NCI-H524 treated with DMSO at 0.1 percent for 48 hours (cell line): ENCODE measurements at regions not wholly inside any gene's neighbourhood (a gene's known extent, or its start where the extent isn't known, plus 50 kb on each side); places are given as distances from the start of the nearest gene placed in this dataset.
"Not testable (repeated sequence)": the region's sequence is repeated elsewhere in the genome, so short reads cannot be mapped to it uniquely, and the experiment has no call there.

Source experiments
- DNase-seq: peaks from one replicate; lab custom pipeline; 2025; lab: John Stamatoyannopoulos, UW

- DNase-seq: no peak
Observed at GRCh38 chr20:4344670-4345069, 95.6 kb upstream of the ADRA1D start.

- DNase-seq: no peak
Observed at GRCh38 chr20:4342609-4343008, 93.5 kb upstream of the ADRA1D start.

GRCh38 chr20:4341804-4342485 lies 92.9 kb upstream of the ADRA1D start:
- no peak for DNase-seq

DNA sequence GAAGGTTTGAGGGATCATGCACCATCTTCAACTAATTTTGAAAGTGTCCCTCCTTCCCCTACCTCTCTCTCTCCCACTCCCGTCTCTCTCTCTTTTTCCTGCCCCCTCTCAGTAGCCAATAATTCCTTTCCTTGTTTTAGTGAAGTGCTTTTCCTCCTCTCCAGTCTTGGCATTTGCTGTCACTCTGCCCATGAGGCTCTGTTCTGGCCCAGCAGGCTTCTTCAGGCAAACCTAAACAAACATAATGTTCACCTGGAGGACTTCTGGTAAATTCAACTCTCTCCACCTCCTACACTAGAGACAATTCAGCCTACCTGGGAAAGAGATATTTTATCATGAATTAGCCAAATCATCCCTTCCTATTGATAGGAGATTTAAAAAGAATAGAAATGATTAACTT lies 86.6 kb upstream of the ADRA1D start:
- DNase-seq: no peak

GRCh38 chr20:4332121-4332860 lies 83.2 kb upstream of the ADRA1D start:
- DNase-seq: peak; percentile 15

DNA sequence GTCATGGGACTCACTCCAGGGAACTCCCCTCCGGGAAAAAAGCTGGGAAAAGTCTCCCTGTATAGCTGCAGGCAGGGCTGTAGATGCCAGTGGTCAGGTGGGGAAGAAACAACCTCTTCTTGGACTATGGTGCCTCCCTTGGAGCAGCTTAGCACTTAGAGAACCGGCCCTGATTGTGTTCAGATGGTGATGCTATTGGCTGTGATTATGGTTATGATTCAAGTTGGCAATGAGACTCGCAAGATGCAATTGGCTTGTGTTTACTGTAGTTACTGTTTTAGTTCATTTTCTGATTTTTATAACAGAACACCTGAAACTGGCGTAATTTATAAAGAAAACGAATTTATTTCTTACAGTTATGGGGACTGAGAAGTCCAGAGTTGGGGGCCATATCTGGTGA lies 80.9 kb upstream of the ADRA1D start:
- DNase-seq: no peak

- DNase-seq: no peak
Observed at GRCh38 chr20:4329232-4329631, 80.1 kb upstream of the ADRA1D start.

DNA sequence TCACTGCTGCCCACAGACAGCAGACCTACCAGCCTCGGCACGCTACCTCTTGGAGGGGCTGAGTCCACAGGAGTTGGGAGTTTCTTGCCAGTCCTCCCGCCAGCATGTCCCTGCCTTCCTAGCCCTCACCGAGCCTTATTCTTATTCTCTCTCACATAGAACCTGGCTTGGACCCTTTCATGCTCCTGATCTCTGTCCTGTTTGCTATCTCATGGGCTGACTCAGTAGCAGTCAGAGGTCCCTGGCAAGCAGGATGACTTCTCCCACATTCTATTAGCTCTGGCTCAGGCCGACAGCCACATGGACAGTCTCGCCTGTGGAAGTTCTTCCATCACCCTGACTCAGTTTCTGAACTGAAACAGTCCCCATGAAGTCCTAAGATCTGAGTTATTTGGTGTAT lies 79.5 kb upstream of the ADRA1D start:
- no peak for DNase-seq

DNA sequence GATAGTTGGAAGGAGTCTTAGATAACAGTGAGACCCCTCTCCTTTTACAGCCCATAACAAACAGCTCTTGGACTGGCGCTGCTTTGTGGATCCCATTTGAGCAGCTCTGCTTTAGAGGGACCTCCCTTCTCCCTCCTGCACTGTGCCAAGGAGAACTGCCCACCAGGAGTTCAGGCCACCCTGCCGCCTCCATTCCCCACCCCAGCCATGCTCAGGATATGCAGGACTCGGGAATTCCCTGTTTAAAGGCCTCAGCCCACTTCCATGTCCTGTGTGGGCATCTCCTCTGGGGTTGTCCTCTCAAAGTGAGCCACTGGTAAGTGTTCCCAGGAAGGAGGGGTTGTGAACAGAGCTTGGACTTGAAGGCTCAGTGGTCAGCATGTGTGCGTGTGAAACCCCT lies 78.9 kb upstream of the ADRA1D start:
- no peak for DNase-seq

DNA sequence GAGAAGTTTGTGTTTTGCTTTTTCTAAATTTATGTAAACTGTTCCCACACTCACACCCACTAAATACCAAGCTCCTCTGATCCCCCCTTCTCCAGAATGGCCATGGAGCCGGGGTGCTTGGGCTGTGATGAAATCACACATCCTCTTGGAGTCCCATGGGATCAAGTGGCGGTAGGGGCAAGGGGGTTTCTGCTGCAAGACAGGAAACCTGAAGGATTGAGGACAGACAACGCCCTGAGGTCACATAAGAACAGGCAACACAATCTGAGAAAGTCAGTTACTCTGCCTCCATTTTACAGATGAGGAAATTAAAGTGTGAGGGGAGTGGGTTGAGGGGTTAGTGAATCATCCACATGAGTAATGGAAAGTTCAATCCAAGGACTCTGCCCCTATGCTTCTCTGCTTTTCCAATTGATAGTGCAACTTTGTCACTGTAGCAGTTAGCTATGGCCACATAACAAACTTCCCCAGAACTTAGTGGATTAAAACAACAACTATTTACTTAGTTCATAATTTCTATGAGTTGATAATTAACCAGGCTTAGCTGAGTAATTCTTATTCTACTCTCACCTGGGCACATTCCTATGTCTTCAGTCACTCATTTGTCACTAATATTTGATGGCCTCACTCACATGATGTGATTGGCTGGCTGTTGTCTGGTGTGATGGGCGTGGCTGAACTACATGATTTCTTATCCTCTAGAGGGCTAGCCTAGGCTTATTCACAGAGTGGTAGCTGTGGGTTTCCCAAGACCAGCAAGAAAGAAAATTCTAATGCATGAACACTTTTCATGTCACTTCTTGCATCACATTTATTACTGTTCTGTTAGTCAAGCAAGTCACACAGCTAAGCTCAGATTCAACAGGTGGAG lies 77.3 kb upstream of the ADRA1D start:
- no peak for DNase-seq

DNA sequence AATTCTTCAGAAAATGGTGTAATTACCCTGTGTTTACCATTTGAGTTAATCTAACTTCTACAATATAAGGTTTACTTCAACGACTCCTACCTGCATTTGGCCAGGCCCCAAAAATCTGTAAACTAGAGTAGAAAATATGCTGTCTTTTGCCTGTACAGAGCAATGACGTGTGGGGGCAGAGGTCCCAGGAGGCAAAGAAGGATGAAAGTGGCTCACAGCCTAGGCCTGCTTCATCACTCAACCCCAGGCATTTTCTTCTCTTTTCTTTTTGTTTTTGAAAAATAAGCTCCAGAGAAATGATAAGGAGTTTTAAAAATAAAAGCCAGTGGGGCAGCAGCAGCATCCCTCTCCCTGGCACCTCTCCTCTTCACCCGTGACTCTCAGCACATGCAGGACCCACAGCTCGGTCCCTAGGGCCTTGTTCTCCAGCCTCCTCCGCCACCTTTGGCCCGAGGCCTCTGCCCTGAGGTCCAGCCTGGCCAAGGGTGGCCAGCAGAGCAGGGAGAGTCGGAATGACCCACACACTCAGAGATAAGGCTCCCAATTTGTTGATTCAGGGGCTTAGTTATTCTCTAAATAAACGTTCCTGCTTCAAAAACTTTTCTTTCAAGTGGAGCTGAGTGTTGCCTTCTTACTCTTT lies 76.6 kb upstream of the ADRA1D start:
- no peak for DNase-seq

DNA sequence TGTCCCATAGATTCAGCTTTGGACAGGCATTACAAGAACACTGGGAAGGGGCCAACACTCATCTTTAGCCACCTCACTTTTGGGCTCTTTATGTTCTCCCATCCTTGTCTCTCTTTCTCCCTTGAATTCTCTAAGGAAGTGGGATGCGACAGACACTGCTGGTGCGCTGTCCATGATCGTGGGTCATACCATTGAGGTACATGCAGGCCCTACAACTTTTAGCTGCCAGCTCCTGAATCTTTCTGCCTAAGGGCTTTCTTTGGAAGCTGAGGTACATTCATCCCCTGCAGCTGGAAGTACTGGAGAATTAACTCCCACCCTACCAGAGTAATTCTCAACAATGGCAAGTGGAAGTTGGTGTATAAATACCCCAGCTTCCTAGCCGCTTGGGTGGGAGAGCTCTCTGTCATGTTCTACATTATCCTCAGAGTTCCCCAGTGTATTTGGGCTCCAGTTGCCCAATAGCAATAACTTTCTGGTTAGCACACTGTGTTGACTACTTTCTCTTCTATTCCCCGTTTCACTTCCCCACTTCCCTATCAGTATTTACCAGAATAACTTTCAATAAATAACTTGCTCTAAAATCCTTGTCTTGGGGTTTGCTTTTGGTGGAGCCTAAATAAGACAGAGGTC lies 75.6 kb upstream of the ADRA1D start:
- DNase-seq: no peak

GRCh38 chr20:4322499-4322898 lies 73.4 kb upstream of the ADRA1D start:
- DNase-seq: no peak

GRCh38 chr20:4320291-4320690 lies 71.2 kb upstream of the ADRA1D start:
- DNase-seq: no peak

DNA sequence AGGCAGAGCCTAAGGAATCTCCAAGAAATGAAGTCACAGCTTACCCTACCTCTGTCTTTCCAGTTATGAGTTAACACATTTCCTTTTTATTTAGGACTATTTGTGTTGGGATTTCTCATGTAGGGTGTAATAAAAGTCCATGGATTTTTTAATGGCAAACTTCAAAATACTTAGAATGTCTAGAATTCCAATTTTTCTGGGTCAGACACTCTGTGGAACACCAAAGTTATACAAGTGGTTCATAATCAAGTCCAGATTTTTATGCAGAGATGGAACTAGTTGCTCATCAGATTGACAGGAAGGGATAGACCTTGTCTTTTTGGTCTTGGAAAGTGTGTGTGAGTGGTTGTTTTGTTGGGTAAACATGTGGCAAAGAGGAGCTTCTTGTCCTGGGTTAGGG lies 69.8 kb upstream of the ADRA1D start:
- DNase-seq: no peak

DNA sequence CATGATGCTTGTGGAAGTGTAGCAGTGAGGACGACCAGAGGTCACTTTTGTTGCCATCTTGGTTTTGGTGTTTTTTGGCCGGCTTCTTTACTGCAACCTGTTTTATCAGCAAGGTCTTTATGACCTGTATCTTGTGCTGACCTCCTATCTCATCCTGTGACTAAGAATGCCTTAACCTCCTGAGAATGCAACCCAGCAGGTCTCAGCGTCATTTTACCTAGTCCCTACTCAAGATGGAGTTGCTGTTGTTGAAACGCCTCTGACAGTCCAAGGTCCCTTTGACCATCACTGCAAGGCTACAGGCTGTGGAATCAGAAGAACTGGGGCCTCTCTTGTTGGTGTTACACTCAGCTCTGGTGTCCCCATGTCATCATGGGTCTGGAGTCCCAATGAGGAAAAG lies 61.5 kb upstream of the ADRA1D start:
- not testable (repeated sequence) for DNase-seq

DNA sequence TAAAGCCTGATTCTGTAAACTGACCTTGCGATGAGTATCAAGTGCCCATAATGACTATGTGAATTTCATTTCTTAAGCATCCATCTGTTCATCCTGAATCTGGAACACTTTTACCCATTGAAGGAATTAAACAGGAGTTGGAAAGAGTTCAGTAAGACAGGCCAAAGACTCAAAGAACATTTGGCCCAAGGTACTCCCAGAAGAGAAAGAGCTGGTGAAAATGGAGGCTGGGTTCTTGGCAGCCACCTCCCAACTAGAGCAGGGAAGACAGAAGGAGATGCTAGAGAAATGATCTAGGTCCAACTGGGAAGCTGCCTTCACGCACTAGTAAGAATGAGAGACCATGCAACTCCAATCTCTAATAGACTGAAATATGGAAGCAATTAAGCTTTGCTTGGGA lies 57.1 kb upstream of the ADRA1D start:
- no peak for DNase-seq

DNA sequence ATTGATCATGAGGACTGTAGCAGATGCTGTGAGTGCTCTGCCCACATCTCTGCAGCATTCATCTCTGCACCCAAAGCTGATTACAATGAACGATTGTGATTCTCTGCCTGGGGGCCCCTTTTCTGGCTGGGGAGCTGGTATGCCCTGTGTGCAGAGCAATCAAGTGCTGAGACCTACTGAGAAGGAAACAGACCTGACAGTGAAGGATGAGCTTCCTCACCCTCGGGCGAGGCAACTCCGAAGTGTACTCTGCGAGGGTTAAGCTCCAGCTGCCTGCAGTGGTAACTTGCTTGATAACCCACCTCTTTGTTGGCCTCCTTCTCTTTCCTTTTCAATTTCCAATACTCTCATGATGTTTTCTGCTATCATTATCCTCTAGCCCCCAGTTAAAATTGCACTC lies 56.0 kb upstream of the ADRA1D start:
- DNase-seq: no peak

DNA sequence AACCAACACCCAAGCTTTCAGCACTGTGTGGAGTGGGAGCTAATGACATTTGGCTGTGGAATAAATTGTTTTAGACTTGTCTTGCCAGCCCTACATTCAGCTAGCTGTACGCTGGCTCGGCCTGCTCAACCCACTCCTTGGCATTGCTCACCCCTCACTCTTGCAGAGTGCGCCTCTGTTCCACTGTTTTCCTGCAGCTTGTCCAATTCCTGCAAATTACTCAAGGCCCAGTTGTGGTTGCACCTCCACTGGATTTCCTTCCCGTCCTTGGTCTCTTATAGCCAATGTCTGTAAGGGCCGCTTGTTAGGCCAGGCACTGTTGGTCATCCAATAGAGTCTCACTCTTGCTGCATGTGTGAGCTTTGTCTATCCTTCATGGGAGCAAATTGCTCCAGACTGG lies 55.5 kb upstream of the ADRA1D start:
- no peak for DNase-seq

GRCh38 chr20:4303136-4303535 lies 54.0 kb upstream of the ADRA1D start:
- DNase-seq: no peak

DNA sequence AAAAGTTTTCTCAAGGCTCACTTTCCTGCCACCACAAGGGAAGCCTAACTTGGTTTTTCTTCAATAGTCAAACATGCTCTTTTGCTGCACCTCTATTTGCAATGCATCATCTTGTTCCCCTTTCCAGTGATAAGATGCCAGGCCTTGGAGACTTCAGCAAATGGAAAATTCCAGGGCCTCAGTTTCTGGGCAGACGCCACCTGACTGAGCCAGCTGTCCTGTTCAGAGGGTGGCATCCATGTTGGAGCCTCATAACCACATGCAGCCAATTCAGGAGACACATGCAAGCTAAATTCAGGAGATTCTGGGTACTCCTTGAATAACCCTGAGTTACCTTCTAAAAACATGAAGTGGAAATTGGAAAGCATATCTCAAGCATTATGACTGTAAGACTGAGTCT lies 51.8 kb upstream of the ADRA1D start:
- DNase-seq: no peak

- DNase-seq: no peak
Observed at GRCh38 chr20:4300401-4300800, 51.3 kb upstream of the ADRA1D start.
